Neural cell (in vitro differentiated cells): ENCODE measurements at regions not wholly inside any gene's neighbourhood (a gene's known extent, or its start where the extent isn't known, plus 50 kb on each side); places are given as distances from the start of the nearest gene placed in this dataset.

Experiments
- H2AFZ ChIP-seq: fragments of 200-600, 300-800 bp; sonication (generic), shearing (Covaris generic); 2 replicates; pipeline ENCODE4 v1.6.0; 2014; ENCODE audit warnings: low read depth, mild to moderate bottlenecking, antibody characterized with exemption, low read length, moderate library complexity
- H3F3A ChIP-seq: fragments of 200-600 bp; shearing (Covaris generic); 2 replicates; pipeline ENCODE4 v1.6.1; 2016; ENCODE audit warnings: mild to moderate bottlenecking, moderate library complexity, mixed read lengths, antibody characterized with exemption, low read length; ENCODE audit not compliant: insufficient read depth, poor library complexity, severe bottlenecking
- H3K27ac ChIP-seq: fragments of 200-600, 300-800 bp; sonication (generic), shearing (Covaris generic); 2 replicates; pipeline ENCODE4 v1.5.1; 2014; ENCODE audit warnings: mild to moderate bottlenecking, low read length, moderate library complexity
- H3K27me3 ChIP-seq: fragments of 300-800, 200-600 bp; sonication (generic), shearing (Covaris generic); 2 replicates; pipeline ENCODE4 v1.6.0; 2014; ENCODE audit warnings: mild to moderate bottlenecking, low read depth, low read length, moderate library complexity; ENCODE audit not compliant: insufficient read depth
- H3K36me3 ChIP-seq: fragments of 300-800, 200-600 bp; sonication (generic), shearing (Covaris generic); 2 replicates; pipeline ENCODE4 v1.5.1; 2014; ENCODE audit warnings: mild to moderate bottlenecking, antibody characterized with exemption, low read length, moderate library complexity; ENCODE audit not compliant: insufficient read depth
- H3K4me2 ChIP-seq: fragments of 300-800, 200-600 bp; sonication (generic), shearing (Covaris generic); 2 replicates; pipeline ENCODE4 v1.6.0; 2014; ENCODE audit warnings: mild to moderate bottlenecking, low read length
- H3K4me3 ChIP-seq: fragments of 300-800, 200-600 bp; sonication (generic), shearing (Covaris generic); 2 replicates; pipeline ENCODE4 v1.5.1; 2014; ENCODE audit warnings: mild to moderate bottlenecking, low read length, moderate library complexity
- H3K79me2 ChIP-seq: fragments of 200-600 bp; shearing (Covaris generic); replicated peaks from 2 replicates; pipeline ENCODE4 v1.6.0; 2014; ENCODE audit warnings: mild to moderate bottlenecking, low read length, moderate library complexity; ENCODE audit not compliant: insufficient read depth
- H3K9ac ChIP-seq: fragments of 300-800, 200-600 bp; sonication (generic), shearing (Covaris generic); 2 replicates; pipeline ENCODE4 v1.6.1; 2016; ENCODE audit warnings: mild to moderate bottlenecking, low read length, mixed read lengths
- H3K9me2 ChIP-seq: fragments of 200-600 bp; shearing (Covaris generic); 2 replicates; pipeline ENCODE4 v1.6.1; 2016; ENCODE audit warnings: mild to moderate bottlenecking, low read length, mixed read lengths; ENCODE audit not compliant: insufficient read depth
- H3K9me3 ChIP-seq: fragments of 200-600, 300-800 bp; sonication (generic), shearing (Covaris generic); 2 replicates; pipeline ENCODE4 v1.6.1; 2016; ENCODE audit warnings: mild to moderate bottlenecking, mixed run types, low read length, moderate library complexity, mixed read lengths
- H4K20me1 ChIP-seq: fragments of 200-600 bp; shearing (Covaris generic); 2 replicates; pipeline ENCODE4 v1.6.1; 2016; ENCODE audit warnings: mild to moderate bottlenecking, mixed run types; ENCODE audit not compliant: insufficient read depth
- EP300 ChIP-seq: fragments of 450-650 bp; conservative IDR thresholded peaks from 2 replicates; pipeline ENCODE4 v1.6.1; 2014; ENCODE audit warnings: antibody characterized with exemption, mild to moderate bottlenecking, moderate library complexity; ENCODE audit not compliant: poor library complexity, severe bottlenecking
- EZH2 ChIP-seq: fragments of 200-600, 300-800 bp; shearing (Covaris generic), sonication (generic); IDR thresholded peaks from 2 replicates; pipeline ENCODE4 v1.6.1; 2014; ENCODE audit warnings: antibody characterized with exemption, low read length, borderline replicate concordance, mild to moderate bottlenecking; ENCODE audit not compliant: insufficient read depth, poor library complexity, severe bottlenecking
- MXI1 ChIP-seq: fragments of 450-650 bp; conservative IDR thresholded peaks from 2 replicates; pipeline ENCODE4 v1.6.1; 2014; ENCODE audit warnings: antibody characterized with exemption, mild to moderate bottlenecking; ENCODE audit not compliant: poor library complexity, severe bottlenecking
- POLR2AphosphoS5 ChIP-seq: IDR thresholded peaks from 2 replicates; pipeline ENCODE4 v1.6.1; 2012
- RAD21 ChIP-seq: fragments of 450-650 bp; conservative IDR thresholded peaks from 2 replicates; pipeline ENCODE4 v1.6.1; 2014; ENCODE audit warnings: antibody characterized with exemption, mild to moderate bottlenecking, moderate library complexity
- REST ChIP-seq: IDR thresholded peaks from 2 replicates; pipeline ENCODE4 v1.6.1; 2012; ENCODE audit warnings: borderline replicate concordance
- SMC3 ChIP-seq: fragments of 450-650 bp; conservative IDR thresholded peaks from 2 replicates; pipeline ENCODE4 v1.6.1; 2014; ENCODE audit warnings: antibody characterized with exemption, mild to moderate bottlenecking, moderate library complexity; ENCODE audit not compliant: poor library complexity
- TAF1 ChIP-seq: IDR thresholded peaks from 2 replicates; pipeline ENCODE4 v1.6.1; 2012; ENCODE audit warnings: low read depth
- TF ChIP-seq, protein P1 (sequence below): fragments of 450-650 bp; IDR thresholded peaks from 2 replicates; pipeline ENCODE4 v1.5.1; 2014; ENCODE audit warnings: antibody characterized with exemption, mild to moderate bottlenecking, moderate library complexity; ENCODE audit not compliant: poor library complexity, severe bottlenecking

- no peaks in the 10 kb centered on the region for H4K20me1 ChIP-seq
- H3K79me2 ChIP-seq = no peaks in the 10 kb centered on the region
- H3K4me2 ChIP-seq = no peak overlapping the region
- no peaks in the 10 kb centered on the region for H3K9me3 ChIP-seq
- H3K9me2 ChIP-seq = no peaks in the 10 kb centered on the region
- no peaks in the 10 kb centered on the region for H3F3A ChIP-seq
- TF ChIP-seq SMC3 = no peak
- no peak for TF ChIP-seq MXI1
- TF ChIP-seq EZH2 = no peak
- no peak for TF ChIP-seq POLR2AphosphoS5
- TF ChIP-seq REST = no peak
- TF ChIP-seq EP300 = no peak
- TF ChIP-seq TAF1 = no peak
- no peak for TF ChIP-seq RAD21
- TF ChIP-seq, protein P1, sequence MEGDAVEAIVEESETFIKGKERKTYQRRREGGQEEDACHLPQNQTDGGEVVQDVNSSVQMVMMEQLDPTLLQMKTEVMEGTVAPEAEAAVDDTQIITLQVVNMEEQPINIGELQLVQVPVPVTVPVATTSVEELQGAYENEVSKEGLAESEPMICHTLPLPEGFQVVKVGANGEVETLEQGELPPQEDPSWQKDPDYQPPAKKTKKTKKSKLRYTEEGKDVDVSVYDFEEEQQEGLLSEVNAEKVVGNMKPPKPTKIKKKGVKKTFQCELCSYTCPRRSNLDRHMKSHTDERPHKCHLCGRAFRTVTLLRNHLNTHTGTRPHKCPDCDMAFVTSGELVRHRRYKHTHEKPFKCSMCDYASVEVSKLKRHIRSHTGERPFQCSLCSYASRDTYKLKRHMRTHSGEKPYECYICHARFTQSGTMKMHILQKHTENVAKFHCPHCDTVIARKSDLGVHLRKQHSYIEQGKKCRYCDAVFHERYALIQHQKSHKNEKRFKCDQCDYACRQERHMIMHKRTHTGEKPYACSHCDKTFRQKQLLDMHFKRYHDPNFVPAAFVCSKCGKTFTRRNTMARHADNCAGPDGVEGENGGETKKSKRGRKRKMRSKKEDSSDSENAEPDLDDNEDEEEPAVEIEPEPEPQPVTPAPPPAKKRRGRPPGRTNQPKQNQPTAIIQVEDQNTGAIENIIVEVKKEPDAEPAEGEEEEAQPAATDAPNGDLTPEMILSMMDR = no peak
- H2AFZ ChIP-seq = no peak overlapping the region
- no peak overlapping the region for H3K27ac ChIP-seq
- H3K4me3 ChIP-seq = no peak overlapping the region
- no peaks in the 10 kb centered on the region for H3K36me3 ChIP-seq
- H3K27me3 ChIP-seq = no peaks in the 10 kb centered on the region
- no peak overlapping the region for H3K9ac ChIP-seq
Measured at GRCh38 chr11:90341986-90342385, 119.1 kb upstream of the CHORDC1 start.

DNA sequence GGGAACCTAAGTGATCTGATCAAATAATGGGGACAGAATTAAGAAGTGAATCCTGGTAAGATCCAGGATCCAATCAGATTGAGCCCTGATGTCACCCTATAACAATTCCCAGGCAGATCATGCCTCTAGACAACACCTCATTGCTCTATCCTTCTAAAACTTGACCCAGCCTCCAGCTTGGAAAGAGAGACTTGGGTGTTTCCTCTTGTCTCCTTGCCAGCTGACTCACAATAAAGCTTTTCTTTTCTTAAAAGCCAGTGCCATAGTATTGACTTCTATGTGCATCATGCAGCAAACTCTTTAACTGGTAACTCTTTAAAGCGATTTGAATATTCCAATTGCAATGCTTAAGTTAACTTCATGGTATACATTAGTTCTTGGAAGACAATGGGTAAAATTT, 109.6 kb upstream of the CHORDC1 start:
- Histone ChIP-seq H3K36me3 (no peaks in the 10 kb centered on the region), H3K9ac (no peak overlapping the region), H3K9me2 (no peaks in the 10 kb centered on the region), H3K9me3 (no peaks in the 10 kb centered on the region), H2AFZ (no peak overlapping the region), H3K27me3 (no peaks in the 10 kb centered on the region), H3K79me2 (no peaks in the 10 kb centered on the region), H3K27ac (no peak overlapping the region), H3K4me2 (no peak overlapping the region), H3K4me3 (no peak overlapping the region), H4K20me1 (no peaks in the 10 kb centered on the region), H3F3A (no peaks in the 10 kb centered on the region)
- TF ChIP-seq TAF1 = no peak
- TF ChIP-seq, protein P1 = no peak
- TF ChIP-seq RAD21 = no peak
- no peak for TF ChIP-seq REST
- TF ChIP-seq POLR2AphosphoS5 = no peak
- TF ChIP-seq EZH2 = no peak
- TF ChIP-seq MXI1 = no peak
- TF ChIP-seq EP300 = no peak
- TF ChIP-seq SMC3 = no peak
